ENCODE measurements at regions not wholly inside any gene's neighbourhood (a gene's known extent, or its start where the extent isn't known, plus 50 kb on each side); places are given as distances from the start of the nearest gene placed in this dataset.
"Not testable (repeated sequence)": the region's sequence is repeated elsewhere in the genome, so short reads cannot be mapped to it uniquely, and the experiment has no call there.

GRCh38 chr6:168851460-168852375 is 401.9 kb downstream of the THBS2 start:
- DNase-seq (ENCODE audit: low spot score) = no peak

- not testable (repeated sequence) for DNase-seq (ENCODE audit: low spot score)
Observed at GRCh38 chr6:168850027-168850736, 403.5 kb downstream of the THBS2 start.

- no peak for DNase-seq (ENCODE audit: low spot score)
Observed at GRCh38 chr6:168849459-168849858, 404.2 kb downstream of the THBS2 start.

- no peak for DNase-seq (ENCODE audit: low spot score)
Observed at GRCh38 chr6:168848797-168849196, 404.8 kb downstream of the THBS2 start.

GRCh38 chr6:168844821-168845609 is 404.0 kb downstream of the SMOC2 start:
- DNase-seq (ENCODE audit: low spot score) = no peak

GRCh38 chr6:168842632-168843212 is 401.7 kb downstream of the SMOC2 start:
- not testable (repeated sequence) for DNase-seq (ENCODE audit: low spot score)

- DNase-seq (ENCODE audit: low spot score) = no peak
Observed at GRCh38 chr6:168841609-168842278, 400.8 kb downstream of the SMOC2 start.

GRCh38 chr6:168840932-168841331 is 399.9 kb downstream of the SMOC2 start:
- not testable (repeated sequence) for DNase-seq (ENCODE audit: low spot score)

- DNase-seq (ENCODE audit: low spot score) = not testable (repeated sequence)
Observed at GRCh38 chr6:168840299-168840698, 399.3 kb downstream of the SMOC2 start.

GRCh38 chr6:168838037-168838399 is 397.0 kb downstream of the SMOC2 start:
- DNase-seq (ENCODE audit: low spot score) = no peak

- DNase-seq (ENCODE audit: low spot score) = no peak
Observed at GRCh38 chr6:168837254-168838036, 396.5 kb downstream of the SMOC2 start.

GRCh38 chr6:168835991-168836390 is 395.0 kb downstream of the SMOC2 start:
- no peak for DNase-seq (ENCODE audit: low spot score)

GRCh38 chr6:168834801-168835200 is 393.8 kb downstream of the SMOC2 start:
- DNase-seq (ENCODE audit: low spot score) = no peak

GRCh38 chr6:168834042-168834587 is 393.1 kb downstream of the SMOC2 start:
- DNase-seq (ENCODE audit: low spot score) = no peak

GRCh38 chr6:168828800-168829199 is 387.8 kb downstream of the SMOC2 start:
- no peak for DNase-seq (ENCODE audit: low spot score)

- no peak for DNase-seq (ENCODE audit: low spot score)
Observed at GRCh38 chr6:168828035-168828434, 387.1 kb downstream of the SMOC2 start.

GRCh38 chr6:168827586-168827871 is 386.5 kb downstream of the SMOC2 start:
- DNase-seq (ENCODE audit: low spot score) = no peak

- DNase-seq (ENCODE audit: low spot score) = no peak
Observed at GRCh38 chr6:168826726-168827585, 386.0 kb downstream of the SMOC2 start.

- DNase-seq (ENCODE audit: low spot score) = no peak
Observed at GRCh38 chr6:168826078-168826390, 385.1 kb downstream of the SMOC2 start.
